ENCODE measurements at regions not wholly inside any gene's neighbourhood (a gene's known extent, or its start where the extent isn't known, plus 50 kb on each side); places are given as distances from the start of the nearest gene placed in this dataset.

GRCh38 chr18:56238576-56238975, 399.8 kb downstream of the TXNL1 start:
- TF ChIP-seq, protein P1, sequence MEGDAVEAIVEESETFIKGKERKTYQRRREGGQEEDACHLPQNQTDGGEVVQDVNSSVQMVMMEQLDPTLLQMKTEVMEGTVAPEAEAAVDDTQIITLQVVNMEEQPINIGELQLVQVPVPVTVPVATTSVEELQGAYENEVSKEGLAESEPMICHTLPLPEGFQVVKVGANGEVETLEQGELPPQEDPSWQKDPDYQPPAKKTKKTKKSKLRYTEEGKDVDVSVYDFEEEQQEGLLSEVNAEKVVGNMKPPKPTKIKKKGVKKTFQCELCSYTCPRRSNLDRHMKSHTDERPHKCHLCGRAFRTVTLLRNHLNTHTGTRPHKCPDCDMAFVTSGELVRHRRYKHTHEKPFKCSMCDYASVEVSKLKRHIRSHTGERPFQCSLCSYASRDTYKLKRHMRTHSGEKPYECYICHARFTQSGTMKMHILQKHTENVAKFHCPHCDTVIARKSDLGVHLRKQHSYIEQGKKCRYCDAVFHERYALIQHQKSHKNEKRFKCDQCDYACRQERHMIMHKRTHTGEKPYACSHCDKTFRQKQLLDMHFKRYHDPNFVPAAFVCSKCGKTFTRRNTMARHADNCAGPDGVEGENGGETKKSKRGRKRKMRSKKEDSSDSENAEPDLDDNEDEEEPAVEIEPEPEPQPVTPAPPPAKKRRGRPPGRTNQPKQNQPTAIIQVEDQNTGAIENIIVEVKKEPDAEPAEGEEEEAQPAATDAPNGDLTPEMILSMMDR (IDR thresholded peaks at IDR 0.05) = no peak
- no peak for TF ChIP-seq POLR2AphosphoS5 (IDR thresholded peaks at IDR 0.05; ENCODE audit: low read depth, low read length)
- no peak for TF ChIP-seq SIN3A (IDR thresholded peaks at IDR 0.05; ENCODE audit: borderline replicate concordance, insufficient read depth, low read depth, low read length)
- TF ChIP-seq, protein P2, sequence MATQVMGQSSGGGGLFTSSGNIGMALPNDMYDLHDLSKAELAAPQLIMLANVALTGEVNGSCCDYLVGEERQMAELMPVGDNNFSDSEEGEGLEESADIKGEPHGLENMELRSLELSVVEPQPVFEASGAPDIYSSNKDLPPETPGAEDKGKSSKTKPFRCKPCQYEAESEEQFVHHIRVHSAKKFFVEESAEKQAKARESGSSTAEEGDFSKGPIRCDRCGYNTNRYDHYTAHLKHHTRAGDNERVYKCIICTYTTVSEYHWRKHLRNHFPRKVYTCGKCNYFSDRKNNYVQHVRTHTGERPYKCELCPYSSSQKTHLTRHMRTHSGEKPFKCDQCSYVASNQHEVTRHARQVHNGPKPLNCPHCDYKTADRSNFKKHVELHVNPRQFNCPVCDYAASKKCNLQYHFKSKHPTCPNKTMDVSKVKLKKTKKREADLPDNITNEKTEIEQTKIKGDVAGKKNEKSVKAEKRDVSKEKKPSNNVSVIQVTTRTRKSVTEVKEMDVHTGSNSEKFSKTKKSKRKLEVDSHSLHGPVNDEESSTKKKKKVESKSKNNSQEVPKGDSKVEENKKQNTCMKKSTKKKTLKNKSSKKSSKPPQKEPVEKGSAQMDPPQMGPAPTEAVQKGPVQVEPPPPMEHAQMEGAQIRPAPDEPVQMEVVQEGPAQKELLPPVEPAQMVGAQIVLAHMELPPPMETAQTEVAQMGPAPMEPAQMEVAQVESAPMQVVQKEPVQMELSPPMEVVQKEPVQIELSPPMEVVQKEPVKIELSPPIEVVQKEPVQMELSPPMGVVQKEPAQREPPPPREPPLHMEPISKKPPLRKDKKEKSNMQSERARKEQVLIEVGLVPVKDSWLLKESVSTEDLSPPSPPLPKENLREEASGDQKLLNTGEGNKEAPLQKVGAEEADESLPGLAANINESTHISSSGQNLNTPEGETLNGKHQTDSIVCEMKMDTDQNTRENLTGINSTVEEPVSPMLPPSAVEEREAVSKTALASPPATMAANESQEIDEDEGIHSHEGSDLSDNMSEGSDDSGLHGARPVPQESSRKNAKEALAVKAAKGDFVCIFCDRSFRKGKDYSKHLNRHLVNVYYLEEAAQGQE (IDR thresholded peaks at IDR 0.05; ENCODE audit: insufficient read depth in 1 of 2, low read depth in 2 of 2, low read length in 1 of 2) = no peak

All from Panc1 (cell line).